ENCODE measurements at regions not wholly inside any gene's neighbourhood (a gene's known extent, or its start where the extent isn't known, plus 50 kb on each side); places are given as distances from the start of the nearest gene placed in this dataset.

GRCh38 chr10:132487241-132488135 is 50.1 kb upstream of the INPP5A start:
- TF ChIP-seq CTCF (IDR thresholded peaks at IDR 0.05 in 2 of 3, conservative IDR thresholded peaks at IDR 0.05 in 1 of 3; ENCODE audit: borderline replicate concordance in 1 of 3, insufficient read depth in 1 of 3, low read depth in 2 of 3, low read length in 2 of 3) (no peak), REST (IDR thresholded peaks at IDR 0.05; ENCODE audit: low read depth) (no peak), YY1 (IDR thresholded peaks at IDR 0.05; ENCODE audit: extremely low read depth, insufficient replicate concordance, low read depth, low read length) (no peak), EZH2phosphoT487 (IDR thresholded peaks at IDR 0.05; ENCODE audit: borderline replicate concordance) (no peak), POLR2A (IDR thresholded peaks at IDR 0.05; ENCODE audit: borderline replicate concordance, extremely low read depth, insufficient read depth, insufficient read length) (no peak), EZH2 (IDR thresholded peaks at IDR 0.05) (no peak), ZNF274 (IDR thresholded peaks at IDR 0.05; ENCODE audit: low read depth, low read length) (no peak), ZBTB33 (IDR thresholded peaks at IDR 0.05; ENCODE audit: extremely low read depth, insufficient replicate concordance, low read length) (no peak), CEBPB (IDR thresholded peaks at IDR 0.05; ENCODE audit: low read depth) (no peak), POLR2AphosphoS5 (IDR thresholded peaks at IDR 0.05; ENCODE audit: low read depth, low read length) (no peak), MAX (IDR thresholded peaks at IDR 0.05) (no peak), ELF1 (IDR thresholded peaks at IDR 0.05; ENCODE audit: borderline replicate concordance, low read depth) (no peak)

All from HCT116 (cell line).